ENCODE measurements at regions not wholly inside any gene's neighbourhood (a gene's known extent, or its start where the extent isn't known, plus 50 kb on each side); places are given as distances from the start of the nearest gene placed in this dataset.

DNA sequence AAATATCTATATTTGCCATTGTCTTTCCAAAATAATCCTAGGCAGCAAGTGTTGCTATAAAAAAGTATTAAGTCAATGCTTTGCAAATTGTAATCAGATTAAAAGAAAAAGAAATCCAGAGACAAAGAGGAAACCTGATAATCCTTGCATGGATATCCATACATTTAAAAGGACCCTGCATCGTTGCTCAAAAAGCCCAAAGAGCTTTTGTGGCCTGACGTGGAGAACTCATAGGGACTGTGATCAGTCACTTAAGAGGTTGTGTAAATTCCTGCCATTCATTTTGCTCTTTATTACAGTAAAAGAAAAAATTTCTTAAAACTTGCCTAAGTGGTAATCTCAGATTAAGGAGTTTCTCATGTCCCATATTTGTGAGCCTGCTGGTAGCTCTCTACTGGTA, 392.6 kb downstream of the C12orf75 start:
- ChIA-PET SMC1A (ENCODE audit: uncharacterized antibody, unreplicated experiment) (no interaction called here), POLR2A (no interaction called here), RAD21 (ENCODE audit: unreplicated experiment) (no interaction called here), CTCF (no interaction called here)
- in situ Hi-C loops (cut with MboI), result no loop called here
- Histone ChIP-seq H2AFZ (ENCODE audit: control insufficient read depth, low read depth, low read length) (no peak overlapping the region), H3K4me3 (no peak overlapping the region), H4K20me1 (ENCODE audit: control insufficient read depth, insufficient read depth) (no peaks in the 10 kb centered on the region), H3K9me3 (replicated peaks; ENCODE audit: control insufficient read depth, insufficient read depth, low read length) (no peaks in the 10 kb centered on the region), H3K36me3 (ENCODE audit: control insufficient read depth in 2 of 2, insufficient read depth in 2 of 2, low read length in 1 of 2) (no peaks in the 10 kb centered on the region), H3K9ac (ENCODE audit: control insufficient read depth, insufficient read depth, low read length) (no peak overlapping the region), H3K4me1 (ENCODE audit: control insufficient read depth, insufficient read depth, low read length) (peaks cover 7% of the 10 kb centered on the region; the same call in 1 of the 2 replicates), H3K79me2 (ENCODE audit: control insufficient read depth, insufficient read depth, low read length) (no peaks in the 10 kb centered on the region), H3K27ac (ENCODE audit: control insufficient read depth, insufficient read depth) (no peak overlapping the region), H3K27me3 (replicated peaks in 1 of 2; ENCODE audit: control insufficient read depth in 2 of 2, insufficient read depth in 2 of 2, low read length in 1 of 2) (peaks cover 0 to 3% of the 10 kb centered on the region in 2 experiments; a peak in 2 of 4 replicates), H3K4me2 (ENCODE audit: control insufficient read depth, insufficient read depth) (no peak overlapping the region)
- intact Hi-C loops (cut with micrococcal nuclease; ENCODE audit: unreplicated experiment), result no loop called here
- DNase-seq (ENCODE audit: low read depth, low spot score), result no peak
- no peak for ATAC-seq
- no TSS peak for BruUV-seq (replicated peaks)
- TF ChIP-seq NFXL1 (IDR thresholded peaks at IDR 0.05; ENCODE audit: borderline replicate concordance), result no peak
- 9% methylated on average over 2 of the region's 2 CpGs for WGBS (ENCODE audit: insufficient coverage, insufficient replicate concordance, low lambda C conversion rate, missing lambda C conversion rate)
- FAIRE-seq, result no peak

DNA sequence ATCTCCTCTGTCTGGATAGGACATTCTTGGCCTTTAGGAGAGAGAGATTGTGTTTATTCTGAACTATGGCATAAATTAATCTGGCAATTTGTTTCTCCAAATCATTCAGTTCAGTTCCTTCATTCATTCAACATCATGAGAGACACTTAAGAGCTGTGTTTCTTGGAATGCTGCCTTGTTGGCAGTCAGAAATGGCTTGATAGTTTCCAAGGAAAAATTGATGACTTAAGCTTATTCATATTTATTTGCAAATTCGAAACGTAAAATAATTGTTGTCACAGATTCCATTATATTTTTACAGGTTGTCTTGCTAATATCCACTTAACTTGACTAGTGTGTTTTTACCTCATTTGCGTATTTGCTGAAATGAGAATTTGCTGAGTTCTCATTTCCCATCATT, 393.0 kb downstream of the C12orf75 start:
- POLR2A ChIA-PET, result no interaction called here
- WGBS (ENCODE audit: insufficient coverage, insufficient replicate concordance, low lambda C conversion rate, missing lambda C conversion rate), result 29% methylated on average over 3 of the region's 3 CpGs
- H3K79me2 ChIP-seq (ENCODE audit: control insufficient read depth, insufficient read depth, low read length), result no peaks in the 10 kb centered on the region
- in situ Hi-C loops (cut with MboI) (no loop called here), intact Hi-C loops (cut with micrococcal nuclease; ENCODE audit: unreplicated experiment) (no loop called here)
- CTCF ChIA-PET, result no interaction called here
- H2AFZ ChIP-seq (ENCODE audit: control insufficient read depth, low read depth, low read length), result no peak overlapping the region
- H3K27me3 ChIP-seq (replicated peaks in 1 of 2; ENCODE audit: control insufficient read depth in 2 of 2, insufficient read depth in 2 of 2, low read length in 1 of 2), result peaks cover 0 to 3% of the 10 kb centered on the region in 2 experiments; a peak in 2 of 4 replicates
- H3K4me1 ChIP-seq (ENCODE audit: control insufficient read depth, insufficient read depth, low read length), result peaks cover 7% of the 10 kb centered on the region; the same call in 1 of the 2 replicates
- no peak overlapping the region for H3K4me2 ChIP-seq (ENCODE audit: control insufficient read depth, insufficient read depth)
- no TSS peak for BruUV-seq (replicated peaks)
- TF ChIP-seq MYB (IDR thresholded peaks at IDR 0.05; ENCODE audit: borderline replicate concordance, low read depth, low read length), result no peak
- no peak for TF ChIP-seq RFX5 (IDR thresholded peaks at IDR 0.05; ENCODE audit: low read depth, low read length)
- TF ChIP-seq, protein P1, sequence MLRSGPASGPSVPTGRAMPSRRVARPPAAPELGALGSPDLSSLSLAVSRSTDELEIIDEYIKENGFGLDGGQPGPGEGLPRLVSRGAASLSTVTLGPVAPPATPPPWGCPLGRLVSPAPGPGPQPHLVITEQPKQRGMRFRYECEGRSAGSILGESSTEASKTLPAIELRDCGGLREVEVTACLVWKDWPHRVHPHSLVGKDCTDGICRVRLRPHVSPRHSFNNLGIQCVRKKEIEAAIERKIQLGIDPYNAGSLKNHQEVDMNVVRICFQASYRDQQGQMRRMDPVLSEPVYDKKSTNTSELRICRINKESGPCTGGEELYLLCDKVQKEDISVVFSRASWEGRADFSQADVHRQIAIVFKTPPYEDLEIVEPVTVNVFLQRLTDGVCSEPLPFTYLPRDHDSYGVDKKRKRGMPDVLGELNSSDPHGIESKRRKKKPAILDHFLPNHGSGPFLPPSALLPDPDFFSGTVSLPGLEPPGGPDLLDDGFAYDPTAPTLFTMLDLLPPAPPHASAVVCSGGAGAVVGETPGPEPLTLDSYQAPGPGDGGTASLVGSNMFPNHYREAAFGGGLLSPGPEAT (IDR thresholded peaks at IDR 0.05; ENCODE audit: low read depth), result no peak
- no peak for TF ChIP-seq HDGF (IDR thresholded peaks at IDR 0.05)
- TF ChIP-seq SMC3 (IDR thresholded peaks at IDR 0.05; ENCODE audit: borderline replicate concordance, low read length), result no peak
- no peak for TF ChIP-seq PAX8 (IDR thresholded peaks at IDR 0.05)
- no peak for TF ChIP-seq KAT2A (conservative IDR thresholded peaks at IDR 0.05; ENCODE audit: control insufficient read depth, low read depth, low read length)
- no peak overlapping the region for H3K27ac ChIP-seq (ENCODE audit: control insufficient read depth, insufficient read depth)
- FAIRE-seq, result no peak
- no peaks in the 10 kb centered on the region for H3K9me3 ChIP-seq (replicated peaks; ENCODE audit: control insufficient read depth, insufficient read depth, low read length)
- no peak for ATAC-seq
- SMC1A ChIA-PET (ENCODE audit: uncharacterized antibody, unreplicated experiment), result no interaction called here
- H3K4me3 ChIP-seq, result no peak overlapping the region
- RAD21 ChIA-PET (ENCODE audit: unreplicated experiment), result no interaction called here
- no peaks in the 10 kb centered on the region for H3K36me3 ChIP-seq (ENCODE audit: control insufficient read depth in 2 of 2, insufficient read depth in 2 of 2, low read length in 1 of 2)
- H3K9ac ChIP-seq (ENCODE audit: control insufficient read depth, insufficient read depth, low read length), result no peak overlapping the region
- H4K20me1 ChIP-seq (ENCODE audit: control insufficient read depth, insufficient read depth), result no peaks in the 10 kb centered on the region
- DNase-seq (ENCODE audit: low read depth, low spot score), result no peak
